ENCODE measurements at regions not wholly inside any gene's neighbourhood (a gene's known extent, or its start where the extent isn't known, plus 50 kb on each side); places are given as distances from the start of the nearest gene placed in this dataset.
"Not testable (repeated sequence)": the region's sequence is repeated elsewhere in the genome, so short reads cannot be mapped to it uniquely, and the experiment has no call there.

- DNase-seq (ENCODE audit: low read depth in 2 of 2): no peak
Measured at GRCh38 chr14:31911160-31911559, 165.9 kb upstream of the ARHGAP5 start.

- DNase-seq (ENCODE audit: low read depth in 2 of 2): no peak
Measured at GRCh38 chr14:31913370-31913769, 163.7 kb upstream of the ARHGAP5 start.

GRCh38 chr14:31918289-31918688 is 158.8 kb upstream of the ARHGAP5 start:
- DNase-seq (ENCODE audit: low read depth in 2 of 2): not testable (repeated sequence)

- DNase-seq (ENCODE audit: low read depth in 2 of 2): no peak
Measured at GRCh38 chr14:31920001-31920400, 157.1 kb upstream of the ARHGAP5 start.

GRCh38 chr14:31920989-31921650 is 156.0 kb upstream of the ARHGAP5 start:
- DNase-seq (ENCODE audit: low read depth in 2 of 2): no peak

- no peak for DNase-seq (ENCODE audit: low read depth in 2 of 2)
Measured at GRCh38 chr14:31921721-31922120, 155.4 kb upstream of the ARHGAP5 start.

- DNase-seq (ENCODE audit: low read depth in 2 of 2): no peak
Measured at GRCh38 chr14:31926123-31926522, 151.0 kb upstream of the ARHGAP5 start.

- DNase-seq (ENCODE audit: low read depth in 2 of 2): no peak
Measured at GRCh38 chr14:31926652-31927347, 150.3 kb upstream of the ARHGAP5 start.

GRCh38 chr14:31927348-31927832 is 149.7 kb upstream of the ARHGAP5 start:
- no peak for DNase-seq (ENCODE audit: low read depth in 2 of 2)

GRCh38 chr14:31930070-31930469 is 147.0 kb upstream of the ARHGAP5 start:
- DNase-seq (ENCODE audit: low read depth in 2 of 2): no peak

- no peak for DNase-seq (ENCODE audit: low read depth in 2 of 2)
Measured at GRCh38 chr14:31930493-31931240, 146.4 kb upstream of the ARHGAP5 start.

GRCh38 chr14:31932675-31933074 is 144.4 kb upstream of the ARHGAP5 start:
- DNase-seq (ENCODE audit: low read depth in 2 of 2): no peak

GRCh38 chr14:31933716-31934115 is 143.4 kb upstream of the ARHGAP5 start:
- no peak for DNase-seq (ENCODE audit: low read depth in 2 of 2)

- no peak for DNase-seq (ENCODE audit: low read depth in 2 of 2)
Measured at GRCh38 chr14:31934767-31935266, 142.3 kb upstream of the ARHGAP5 start.

GRCh38 chr14:31935391-31935790 is 141.7 kb upstream of the ARHGAP5 start:
- DNase-seq (ENCODE audit: low read depth in 2 of 2): no peak

- no peak for DNase-seq (ENCODE audit: low read depth in 2 of 2)
Measured at GRCh38 chr14:31936115-31936514, 141.0 kb upstream of the ARHGAP5 start.

- peak; percentile 47 to 56 for DNase-seq (ENCODE audit: low read depth in 2 of 2)
Measured at GRCh38 chr14:31937730-31938346, 139.3 kb upstream of the ARHGAP5 start.

GRCh38 chr14:31939934-31940333 is 137.2 kb upstream of the ARHGAP5 start:
- DNase-seq (ENCODE audit: low read depth in 2 of 2): no peak

GRCh38 chr14:31941487-31941886 is 135.6 kb upstream of the ARHGAP5 start:
- no peak for DNase-seq (ENCODE audit: low read depth in 2 of 2)

GRCh38 chr14:31942166-31942841 is 134.8 kb upstream of the ARHGAP5 start:
- no peak for DNase-seq (ENCODE audit: low read depth in 2 of 2)

- no peak for DNase-seq (ENCODE audit: low read depth in 2 of 2)
Measured at GRCh38 chr14:31943217-31943799, 133.8 kb upstream of the ARHGAP5 start.

Data from stimulated activated CD8-positive, alpha-beta memory T cell treated with anti-CD3 and anti-CD28 coated beads, Interleukin-7, amount 100 ng/mL, for 4 hours (primary cell).